CD4-positive, alpha-beta T cell treated with Interleukin-4 for 1 hour (primary cell): ENCODE measurements at regions not wholly inside any gene's neighbourhood (a gene's known extent, or its start where the extent isn't known, plus 50 kb on each side); places are given as distances from the start of the nearest gene placed in this dataset.
"Not testable (repeated sequence)": the region's sequence is repeated elsewhere in the genome, so short reads cannot be mapped to it uniquely, and the experiment has no call there.

Experiments used
- DNase-seq, 2 donors: peaks; one replicate each; pipeline ENCODE4 v3.0.0-alpha.2; 2020 to 2022

DNA sequence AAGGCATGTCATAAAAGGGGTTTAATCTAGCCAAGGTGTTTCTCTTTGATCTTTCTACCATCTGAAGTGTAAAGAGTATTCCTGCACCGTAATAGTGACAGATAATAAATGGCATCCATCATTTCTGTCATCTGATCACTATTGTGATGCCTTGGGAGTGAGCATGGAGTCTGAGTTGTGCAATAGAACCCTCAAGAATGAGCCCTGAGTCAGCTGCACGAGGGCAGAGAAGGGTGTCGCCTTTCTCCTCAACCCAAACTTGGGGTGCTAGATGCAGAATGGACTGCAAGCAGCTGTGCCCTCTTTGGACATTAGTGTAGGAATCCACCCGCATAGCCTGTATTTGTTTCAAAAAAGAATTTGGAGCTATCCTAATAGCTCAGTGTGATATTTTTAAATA is 115.2 kb downstream of the ZNF37A start:
- DNase-seq: no peak

DNA sequence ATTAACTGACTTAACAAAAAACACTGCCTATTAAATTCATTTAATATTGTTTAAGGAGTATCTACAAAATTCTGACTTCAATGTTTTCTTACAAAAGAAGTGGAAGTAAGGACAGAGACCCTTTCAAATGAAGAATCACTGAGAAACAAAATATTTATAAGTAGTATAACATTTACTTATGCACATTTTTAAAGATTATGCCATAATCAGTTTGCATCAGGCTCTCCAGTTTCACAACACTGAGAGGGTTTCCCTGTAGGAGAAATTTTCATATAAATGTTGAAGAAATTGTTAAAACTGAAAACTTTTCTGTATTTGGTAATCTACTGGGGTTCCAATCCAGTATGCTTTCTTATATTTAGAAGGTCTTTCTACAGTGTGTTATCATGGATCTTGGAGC is 115.6 kb downstream of the ZNF37A start:
- not testable (repeated sequence) for DNase-seq

DNA sequence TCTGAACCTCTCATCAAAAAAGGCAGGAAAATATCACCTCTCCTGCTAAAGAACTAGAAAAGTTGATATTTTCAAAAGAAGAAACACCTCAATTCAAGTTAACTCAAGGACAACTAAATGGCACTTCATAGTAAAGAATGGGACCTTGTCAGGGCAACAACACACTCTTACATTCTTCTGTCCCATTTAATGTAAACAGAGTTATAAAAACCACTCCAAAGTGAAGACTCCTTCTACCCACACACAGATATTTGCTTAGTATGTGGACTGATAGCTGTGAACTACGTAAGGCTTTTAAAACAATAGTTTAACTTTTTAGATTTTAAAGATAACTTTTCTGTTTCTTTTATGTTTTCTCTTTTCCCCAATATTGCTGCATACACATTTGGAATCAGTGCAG is 118.3 kb downstream of the ZNF37A start:
- no peak for DNase-seq

DNA sequence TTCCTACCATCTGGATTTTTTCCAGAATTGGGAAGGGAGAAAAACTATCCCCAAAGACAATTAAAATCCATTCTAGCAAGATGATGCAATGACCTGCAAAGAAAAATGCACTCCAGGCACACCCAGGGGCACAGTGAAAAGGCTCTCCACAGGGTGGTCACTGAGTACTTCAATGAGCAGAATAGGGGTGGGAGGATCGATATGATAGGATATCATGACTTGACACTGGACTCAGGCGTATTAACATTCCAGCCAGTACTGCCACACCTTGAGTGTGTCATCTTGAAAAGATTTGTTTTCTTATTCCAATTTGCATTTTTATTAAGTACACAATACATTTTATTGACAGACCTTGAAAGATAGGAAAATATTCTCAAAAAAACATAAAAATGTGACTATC is 132.2 kb downstream of the ZNF37A start:
- no peak for DNase-seq

DNA sequence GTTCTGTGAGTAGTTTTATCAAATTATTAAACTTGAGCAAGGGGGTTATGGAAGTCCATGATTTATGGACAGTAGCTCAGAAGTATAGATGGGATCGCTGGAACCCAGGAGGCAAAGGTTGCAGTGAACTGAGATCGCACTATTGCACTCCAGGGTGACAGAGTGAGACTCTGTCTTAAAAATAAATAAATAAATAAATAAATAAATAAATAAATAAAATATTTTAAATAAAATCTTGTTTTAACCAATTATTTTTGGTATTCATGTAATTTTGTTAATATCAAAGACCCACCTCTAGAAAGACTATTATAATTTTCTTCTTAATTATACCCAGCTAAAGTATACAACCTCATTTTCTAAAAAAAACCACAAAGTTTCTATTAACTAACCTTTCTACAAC is 134.3 kb downstream of the ZNF37A start:
- no peak for DNase-seq

DNA sequence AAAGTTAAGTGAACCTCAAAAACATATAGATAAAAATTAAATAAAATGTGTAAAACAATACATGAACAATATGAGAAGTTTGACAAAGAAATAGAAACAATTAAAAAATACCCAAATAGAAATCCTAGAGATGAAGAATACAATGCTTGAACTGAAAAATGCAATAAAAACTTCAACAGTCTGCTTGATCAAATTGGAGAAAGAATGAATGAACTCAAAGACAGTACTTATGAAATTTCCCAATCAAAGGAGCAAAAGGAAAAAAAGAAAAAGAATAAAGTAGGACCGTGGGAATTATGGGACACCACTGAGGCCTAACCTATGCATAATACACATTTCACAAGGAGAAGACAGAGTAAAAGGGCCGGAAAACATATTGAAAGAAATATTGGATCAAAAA is 144.3 kb downstream of the ZNF37A start:
- DNase-seq: not testable (repeated sequence)

DNA sequence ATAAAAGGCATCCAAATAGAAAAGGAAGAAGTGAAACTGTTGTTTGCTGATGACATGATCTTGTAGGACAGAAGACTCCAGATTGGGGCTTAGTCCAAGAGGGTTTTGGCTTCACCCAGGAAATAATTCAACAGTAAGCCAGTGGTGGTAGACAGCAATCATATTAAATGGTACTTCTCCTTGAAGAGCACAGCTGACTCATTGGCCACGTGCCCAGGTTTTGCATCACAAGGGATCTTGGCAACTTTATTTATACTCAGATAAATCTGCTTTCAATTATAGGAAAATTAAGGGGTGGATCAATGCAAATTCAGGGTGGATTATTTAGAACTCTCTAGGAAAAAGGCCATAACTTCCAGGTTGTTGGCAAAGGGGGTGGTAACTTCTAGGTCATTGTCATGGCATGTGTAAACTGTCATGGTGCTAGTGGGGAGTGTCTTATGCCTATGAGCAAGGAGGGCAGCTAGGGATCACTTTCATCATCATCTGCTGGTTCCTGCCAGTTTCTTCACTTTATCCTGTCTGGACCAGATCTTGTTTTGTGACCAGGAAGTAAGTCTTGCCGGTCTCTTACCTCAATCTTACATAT is 148.0 kb downstream of the ZNF37A start:
- DNase-seq: not testable (repeated sequence)

DNA sequence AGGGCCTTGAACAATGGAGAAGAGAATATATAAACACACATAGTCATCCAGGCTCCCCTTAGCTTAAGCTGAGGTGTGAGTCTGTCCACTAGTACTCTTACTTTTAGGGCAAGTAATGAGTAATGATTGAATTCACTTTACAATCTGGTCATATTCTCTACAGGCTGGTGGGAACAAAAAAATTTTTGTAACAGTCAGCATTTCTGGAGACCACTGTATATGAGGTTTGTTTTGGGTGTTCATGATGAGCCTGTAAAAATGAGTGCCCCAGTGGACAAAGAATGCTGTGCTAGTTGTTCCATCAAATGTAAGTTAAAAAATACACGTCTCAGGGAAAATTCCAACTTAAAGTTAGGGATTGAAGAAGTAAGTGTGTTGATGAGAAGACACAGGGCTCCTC is 154.0 kb downstream of the ZNF37A start:
- not testable (repeated sequence) for DNase-seq

DNA sequence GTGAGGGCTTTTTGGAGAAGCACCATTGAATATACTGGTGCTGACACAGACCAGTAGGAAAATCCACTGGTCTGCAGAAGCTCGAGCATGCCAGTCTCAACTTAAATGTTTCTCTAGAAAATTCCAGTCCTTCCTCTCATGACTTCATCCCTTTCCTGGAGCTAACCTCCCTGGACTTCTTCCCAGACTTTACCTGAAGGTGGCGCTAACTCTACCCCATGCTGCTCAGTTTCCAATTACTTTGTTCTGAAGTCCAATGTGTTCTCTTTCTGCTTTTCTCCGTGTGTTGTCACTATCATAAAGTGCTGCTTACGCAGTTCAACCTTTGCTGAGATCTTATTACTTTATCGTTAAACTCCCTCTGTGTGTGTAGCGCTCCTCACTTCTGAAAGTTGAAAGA is 158.4 kb downstream of the ZNF37A start:
- DNase-seq: not testable (repeated sequence)

DNA sequence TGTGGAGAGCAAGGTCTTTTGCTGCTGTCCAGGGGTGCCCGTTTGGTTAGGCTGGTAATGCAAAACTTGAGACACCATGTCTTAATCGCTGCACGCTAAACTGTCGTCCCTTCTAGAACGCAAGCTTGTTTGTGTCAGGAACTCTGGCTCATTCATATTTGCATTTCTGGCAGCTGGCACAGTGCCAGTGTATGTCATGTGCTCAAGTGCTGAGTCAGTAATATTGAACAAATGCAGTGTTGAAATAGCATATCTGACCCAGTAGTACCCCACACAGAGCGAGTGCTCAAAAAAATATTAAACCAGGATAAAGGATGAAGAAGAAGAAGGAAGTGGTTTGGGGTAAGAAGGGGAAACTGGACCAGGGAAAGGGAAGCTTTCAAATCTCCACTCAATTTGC is 173.4 kb downstream of the ZNF37A start:
- DNase-seq: not testable (repeated sequence)

DNA sequence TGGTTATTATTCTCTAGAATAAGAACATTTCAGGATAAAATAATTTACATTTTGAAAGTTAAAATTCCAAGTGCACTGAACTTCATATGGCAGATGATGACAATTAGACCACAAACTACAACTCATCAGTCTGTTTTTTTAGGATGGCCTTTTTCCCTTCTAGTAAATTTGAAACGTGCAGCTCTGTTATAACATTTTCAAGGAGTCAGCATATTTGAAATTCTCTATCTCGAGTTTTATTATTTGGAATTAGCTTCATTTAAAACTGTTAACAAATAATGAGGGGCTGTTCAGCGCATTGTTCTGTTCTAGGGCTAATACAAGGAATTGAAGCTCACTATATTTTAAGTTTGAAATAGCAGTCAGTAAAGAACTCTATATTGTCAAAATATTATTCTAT is 176.9 kb downstream of the ZNF37A start:
- not testable (repeated sequence) for DNase-seq

DNA sequence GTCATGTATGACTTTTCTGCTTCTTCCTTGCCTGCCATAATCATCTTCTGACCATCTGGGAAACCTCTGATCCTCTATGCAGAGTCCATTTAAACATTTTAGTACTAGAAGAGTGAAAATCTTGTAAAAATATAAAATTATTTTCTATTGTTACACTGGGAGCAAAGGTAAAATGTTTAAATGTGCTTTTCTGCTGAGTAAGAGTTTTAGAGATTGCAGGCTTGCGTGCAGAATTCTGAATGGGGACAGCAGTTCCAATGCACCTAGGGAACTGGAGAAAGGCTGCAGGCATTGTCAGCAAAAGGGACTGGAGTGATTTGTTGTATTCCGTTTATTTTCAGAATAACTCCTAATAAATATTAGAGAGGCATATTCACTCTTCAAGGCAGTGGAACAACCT is 180.7 kb downstream of the ZNF37A start:
- DNase-seq: not testable (repeated sequence)

DNA sequence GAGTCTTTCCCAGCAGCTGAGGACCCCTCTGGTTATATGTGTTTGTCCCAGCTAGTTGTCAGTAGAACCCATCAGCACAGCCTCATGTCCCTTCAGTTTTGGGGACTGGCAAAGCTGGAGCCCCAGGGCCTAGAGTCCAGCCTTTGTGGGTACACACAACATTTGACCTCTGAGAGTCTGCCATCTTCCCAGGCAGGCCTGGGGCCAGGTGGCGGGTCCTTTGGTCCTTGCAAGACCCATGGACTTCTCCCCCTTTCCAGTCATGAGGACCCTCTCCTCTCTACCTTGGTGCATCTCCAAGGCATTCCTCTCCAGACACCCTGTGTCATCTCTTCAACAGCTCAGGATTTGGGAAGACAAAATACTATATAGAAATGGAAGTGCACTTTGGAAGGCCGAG is 198.4 kb downstream of the ZNF37A start:
- not testable (repeated sequence) for DNase-seq

DNA sequence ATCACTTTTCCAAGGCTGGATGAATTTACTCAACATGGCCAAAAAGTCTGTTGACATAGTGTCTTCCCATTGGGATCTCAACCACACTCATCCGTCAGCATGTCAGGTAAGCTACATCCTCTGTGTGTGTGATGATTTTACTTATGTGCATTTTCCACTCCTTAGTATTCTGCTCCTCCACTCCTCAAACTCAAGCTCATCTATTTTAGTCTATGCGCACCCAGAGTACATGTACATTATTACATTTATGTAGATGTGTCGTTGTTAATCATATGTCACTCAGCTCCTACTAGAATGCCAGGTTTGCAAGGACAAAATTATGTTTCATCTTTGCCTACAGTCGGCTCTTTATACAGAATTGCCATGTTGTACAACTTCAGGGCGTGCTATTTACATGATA is 216.0 kb downstream of the ZNF37A start:
- DNase-seq: not testable (repeated sequence)

DNA sequence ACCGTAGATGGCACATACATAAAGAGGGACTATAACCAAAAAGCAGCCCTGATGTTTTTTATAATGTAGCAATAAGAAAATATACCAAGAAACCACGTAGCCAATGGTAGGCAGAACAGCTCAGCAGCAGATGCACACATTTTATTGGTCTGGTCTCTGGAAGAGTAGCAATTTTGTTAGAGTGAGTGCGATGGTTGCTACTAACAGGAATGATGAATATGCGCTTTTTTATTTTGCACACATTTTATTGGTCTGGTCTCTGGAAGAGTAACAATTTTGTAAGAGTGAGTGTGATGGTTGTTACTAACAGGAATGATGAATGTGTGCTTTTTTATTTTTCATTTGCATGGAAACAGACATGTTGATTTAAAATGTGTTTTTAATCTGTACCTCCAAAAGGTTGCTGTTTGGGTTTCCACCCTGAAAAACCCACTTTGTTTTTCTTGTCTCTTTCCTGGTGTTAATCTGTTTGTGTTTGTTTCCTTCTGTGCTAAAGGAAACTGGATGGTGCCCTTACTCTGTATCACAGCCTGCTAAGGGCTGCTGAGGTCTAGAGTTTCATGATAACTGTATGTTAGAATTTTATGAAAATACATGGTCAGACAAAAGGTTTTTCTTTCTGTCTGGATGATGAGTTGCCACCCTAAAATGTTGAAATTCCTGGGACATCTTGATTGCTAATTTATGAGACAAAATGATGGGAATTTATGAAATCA is 221.1 kb downstream of the ZNF37A start:
- DNase-seq: not testable (repeated sequence)

DNA sequence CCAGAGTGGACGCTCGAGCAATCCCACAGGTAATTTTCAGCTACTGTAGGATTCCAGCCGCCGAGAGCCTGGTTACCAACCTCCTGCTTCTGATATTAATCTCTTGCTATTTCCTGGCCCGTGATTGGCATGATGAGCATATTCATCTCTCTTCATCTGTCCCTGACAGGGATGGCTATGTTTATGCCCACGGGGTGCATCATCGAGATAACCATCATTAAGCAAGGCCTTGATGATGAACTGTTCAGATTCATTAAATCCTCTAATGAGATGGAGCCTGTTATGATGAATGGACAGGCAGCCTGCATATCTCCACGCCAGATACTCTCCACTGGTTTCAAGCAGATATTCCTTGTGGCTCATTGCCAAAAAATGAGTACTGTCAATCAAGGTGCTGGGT is 227.3 kb downstream of the ZNF37A start:
- not testable (repeated sequence) for DNase-seq

DNA sequence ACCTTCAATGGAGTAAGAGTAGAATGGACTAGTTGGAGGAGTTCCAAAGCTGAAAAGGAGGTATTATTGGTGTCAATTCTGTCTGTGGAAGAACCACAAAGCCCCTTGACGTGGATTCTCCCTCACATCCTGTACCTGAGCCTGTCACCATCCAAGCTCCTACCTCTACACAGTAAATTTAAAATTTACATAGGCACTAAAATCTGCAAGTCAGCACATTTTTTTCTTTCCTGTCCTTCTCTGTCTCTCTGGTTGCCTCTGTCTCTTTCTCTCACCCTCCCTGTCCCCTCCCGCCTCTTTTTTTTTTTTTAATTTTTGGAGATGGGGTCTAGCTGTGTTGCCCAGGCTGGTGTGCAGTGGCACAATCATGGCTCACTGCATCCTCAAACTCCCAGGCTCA is 236.2 kb downstream of the ZNF37A start:
- not testable (repeated sequence) for DNase-seq

DNA sequence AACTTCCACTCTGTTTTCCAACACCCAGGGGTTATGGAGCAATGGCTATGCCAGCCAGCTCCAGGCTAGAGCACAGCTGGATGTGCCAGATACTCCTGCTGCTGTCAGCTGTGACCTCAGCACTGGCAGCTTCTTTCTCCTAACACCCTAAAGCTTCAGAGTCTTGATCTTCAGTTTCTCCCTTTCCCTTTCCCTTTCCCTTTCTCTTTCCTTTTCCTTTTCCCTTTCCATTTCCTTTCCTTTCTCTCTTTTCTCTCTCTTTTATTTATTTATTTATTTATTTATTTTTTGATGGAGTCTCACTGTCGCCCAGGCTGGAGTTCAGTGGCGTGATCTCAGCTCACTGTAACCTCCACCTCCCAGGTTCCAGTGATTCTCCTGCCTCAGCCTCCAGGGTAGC is 237.0 kb downstream of the ZNF37A start:
- DNase-seq: not testable (repeated sequence)

DNA sequence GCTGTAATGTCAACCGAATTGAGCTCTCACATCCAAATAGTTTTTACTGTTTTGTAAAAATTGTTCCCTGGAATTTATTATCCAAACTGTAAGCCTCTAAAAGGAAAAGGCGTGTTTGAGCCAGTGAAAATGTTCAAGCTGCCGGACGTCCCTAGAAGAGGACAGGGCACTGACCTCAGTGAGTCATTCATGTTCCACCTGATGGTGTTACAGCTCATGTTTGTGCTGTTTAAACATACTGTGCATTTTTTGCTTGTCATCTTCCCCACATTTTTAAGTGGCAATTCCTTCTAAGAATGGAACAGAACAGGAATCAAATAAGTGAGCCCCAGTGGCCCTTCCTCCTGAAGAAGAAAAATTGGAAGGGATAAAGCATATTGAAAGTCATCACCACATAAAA is 239.6 kb downstream of the ZNF37A start:
- not testable (repeated sequence) for DNase-seq

DNA sequence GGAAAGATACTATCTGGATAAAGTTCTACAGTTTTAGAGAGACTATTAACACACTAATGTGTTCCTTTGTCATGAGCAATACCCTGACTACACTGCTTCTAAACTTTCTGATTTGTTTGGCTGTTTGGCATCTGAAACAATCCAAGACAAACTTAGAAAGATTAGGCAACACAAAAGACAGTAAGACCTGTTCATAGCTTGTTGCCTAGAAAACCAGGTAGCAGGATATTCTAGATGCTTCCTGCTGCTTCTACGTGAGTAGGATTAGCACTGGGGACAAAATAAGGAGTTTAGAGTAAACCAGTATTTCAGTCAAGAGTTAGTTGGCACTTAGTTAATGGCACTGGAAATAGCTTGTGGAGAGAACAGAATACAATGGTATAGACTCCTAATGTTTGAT is 256.5 kb downstream of the ZNF37A start:
- not testable (repeated sequence) for DNase-seq

DNA sequence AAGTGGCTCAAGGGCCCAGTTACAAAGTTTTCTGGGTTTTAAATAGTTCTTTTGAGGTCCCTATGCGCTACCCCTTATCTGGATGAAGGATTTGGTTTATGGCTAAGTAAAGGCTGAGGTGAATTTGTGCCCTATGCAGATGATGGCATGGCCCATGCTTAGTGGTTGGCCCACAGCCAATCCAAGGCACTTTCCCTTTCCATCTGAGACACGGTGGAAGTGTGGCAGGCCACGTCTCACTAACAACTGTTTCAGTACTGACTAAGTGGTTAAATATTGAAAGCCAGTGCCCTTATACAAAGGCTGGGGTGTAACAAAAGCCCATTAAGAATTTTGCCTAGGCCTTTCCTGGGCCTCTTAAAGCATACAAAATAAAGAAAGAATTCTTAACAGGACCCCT is 260.3 kb downstream of the ZNF37A start:
- not testable (repeated sequence) for DNase-seq

DNA sequence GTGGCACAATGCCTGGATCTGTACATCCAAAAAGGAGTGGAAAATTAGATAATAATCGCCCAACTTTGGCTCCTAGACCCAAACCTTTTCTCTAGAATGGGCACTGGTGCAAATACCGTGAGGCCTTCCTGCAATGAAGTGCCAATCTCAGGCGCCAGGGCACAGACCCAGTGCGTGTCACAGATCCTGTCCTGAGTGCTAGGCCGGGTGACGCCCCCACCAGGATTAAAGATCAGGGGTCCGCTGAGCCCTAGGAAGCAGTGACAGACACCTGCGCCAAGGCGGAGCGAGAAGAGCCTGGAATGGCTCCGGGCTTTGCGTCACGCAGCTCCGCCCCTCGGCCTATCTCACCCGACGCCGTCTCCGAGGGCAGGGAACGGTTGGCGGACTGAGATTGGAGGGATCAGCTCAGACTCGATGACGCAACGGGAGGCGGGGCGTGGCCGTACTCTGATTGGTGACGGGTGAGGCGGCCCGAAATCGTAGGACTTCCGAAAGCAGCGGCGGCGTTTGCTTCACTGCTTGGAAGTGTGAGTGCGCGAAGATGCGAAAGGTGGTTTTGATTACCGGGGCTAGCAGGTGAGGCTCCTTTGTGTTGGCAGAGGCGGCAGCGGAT is 261.9 kb downstream of the ZNF37A start:
- peak; percentile 87 for DNase-seq

DNA sequence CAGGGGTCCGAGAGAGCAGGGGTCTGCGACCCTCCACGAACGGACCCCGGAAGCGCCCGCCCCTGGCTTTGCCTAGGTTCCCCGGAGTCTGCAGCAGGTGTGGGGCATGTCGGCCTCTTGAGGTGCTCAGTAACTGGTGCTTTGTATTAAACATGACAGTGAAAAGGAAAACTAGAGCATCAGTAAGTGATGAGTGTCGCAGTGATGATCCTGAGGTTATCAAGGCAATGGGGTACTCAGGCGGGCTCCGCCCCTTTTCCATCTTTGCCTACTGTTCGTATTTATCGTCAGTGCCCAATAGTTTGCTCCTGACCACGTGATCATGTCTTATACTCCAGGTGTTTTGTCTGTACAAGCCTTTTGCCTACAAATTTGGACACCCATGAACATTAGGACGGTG is 262.4 kb downstream of the ZNF37A start:
- DNase-seq: peak in 1 of 2 donors; percentile 33

DNA sequence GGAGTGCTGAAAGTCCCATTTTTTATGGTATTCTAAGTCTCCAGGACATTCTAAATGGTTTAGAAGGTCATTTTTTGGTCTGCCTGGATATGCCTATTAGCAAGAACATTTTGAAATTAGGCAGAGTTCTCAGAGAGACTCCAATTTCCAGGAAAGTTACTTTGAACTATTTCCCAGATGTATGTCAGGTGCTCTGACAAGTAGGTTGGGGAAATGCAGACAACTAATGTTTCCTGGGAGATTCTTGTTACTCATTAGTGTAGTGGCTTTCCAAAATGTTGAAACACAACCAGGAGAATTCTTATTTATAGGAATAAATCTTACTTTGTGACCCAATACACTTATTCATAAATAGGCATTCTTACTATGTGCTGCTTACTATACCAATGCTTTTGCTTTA is 268.4 kb downstream of the ZNF37A start:
- not testable (repeated sequence) for DNase-seq
